ENCODE measurements at regions not wholly inside any gene's neighbourhood (a gene's known extent, or its start where the extent isn't known, plus 50 kb on each side); places are given as distances from the start of the nearest gene placed in this dataset.

GRCh38 chr7:33674804-33675411 is 230.4 kb upstream of the BMPER start:
- no peak overlapping the region for H3K4me3 ChIP-seq (ENCODE audit: low read depth, low read length)
- TF ChIP-seq CTCF (IDR thresholded peaks at IDR 0.05; ENCODE audit: low read depth, low read length) = no peak
- in situ Hi-C loops (cut with HindIII; ENCODE audit: low sequenced_read_pairs) = no loop called here
- DNase-seq (ENCODE audit: low read depth, low spot score) = no peak

GRCh38 chr7:33677556-33677955 is 227.8 kb upstream of the BMPER start:
- in situ Hi-C loops (cut with HindIII; ENCODE audit: low sequenced_read_pairs) = no loop called here

GRCh38 chr7:33678569-33679335 is 226.6 kb upstream of the BMPER start:
- no peak for DNase-seq (ENCODE audit: low read depth, low spot score)
- in situ Hi-C loops (cut with HindIII; ENCODE audit: low sequenced_read_pairs) = no loop called here
- no peak for TF ChIP-seq CTCF (IDR thresholded peaks at IDR 0.05; ENCODE audit: low read depth, low read length)
- no peak overlapping the region for H3K4me3 ChIP-seq (ENCODE audit: low read depth, low read length)

More at GRCh38 chr7:33677556-33677955, 227.8 kb upstream of the BMPER start:
- TF ChIP-seq CTCF (IDR thresholded peaks at IDR 0.05; ENCODE audit: low read depth, low read length) = no peak
- peak; percentile 18 for DNase-seq (ENCODE audit: low read depth, low spot score)
- no peak overlapping the region for H3K4me3 ChIP-seq (ENCODE audit: low read depth, low read length)

GRCh38 chr7:33680682-33681081 is 224.7 kb upstream of the BMPER start:
- no peak for TF ChIP-seq CTCF (IDR thresholded peaks at IDR 0.05; ENCODE audit: low read depth, low read length)
- DNase-seq (ENCODE audit: low read depth, low spot score) = no peak
- H3K4me3 ChIP-seq (ENCODE audit: low read depth, low read length) = no peak overlapping the region
- in situ Hi-C loops (cut with HindIII; ENCODE audit: low sequenced_read_pairs) = no loop called here

- no peak for TF ChIP-seq CTCF (IDR thresholded peaks at IDR 0.05; ENCODE audit: low read depth, low read length)
- in situ Hi-C loops (cut with HindIII; ENCODE audit: low sequenced_read_pairs) = no loop called here
- H3K4me3 ChIP-seq (ENCODE audit: low read depth, low read length) = no peak overlapping the region
- no peak for DNase-seq (ENCODE audit: low read depth, low spot score)
These were observed 219.8 kb upstream of the BMPER start for GRCh38 chr7:33685503-33685902.

- no peak for TF ChIP-seq CTCF (IDR thresholded peaks at IDR 0.05; ENCODE audit: low read depth, low read length)
- in situ Hi-C loops (cut with HindIII; ENCODE audit: low sequenced_read_pairs) = no loop called here
- H3K4me3 ChIP-seq (ENCODE audit: low read depth, low read length) = no peak overlapping the region
- no peak for DNase-seq (ENCODE audit: low read depth, low spot score)
These were observed 219.2 kb upstream of the BMPER start for GRCh38 chr7:33685981-33686683.

Data from astrocyte of the spinal cord (primary cell).